Testis (tissue), 2 donors: ENCODE measurements at regions not wholly inside any gene's neighbourhood (a gene's known extent, or its start where the extent isn't known, plus 50 kb on each side); places are given as distances from the start of the nearest gene placed in this dataset.

ENCODE experiments used
- DNase-seq: peaks from one replicate; pipeline ENCODE4 v3.0.0-alpha.2; 2019
- H3K27ac ChIP-seq, 2 donors: fragments of 200-600 bp; sonication (generic); one replicate each; pipeline ENCODE4 v1.5.1; 2019
- H3K27me3 ChIP-seq: fragments of 200-600 bp; sonication (generic); one replicate; pipeline ENCODE4 v1.5.1; 2019
- H3K36me3 ChIP-seq: fragments of 200-600 bp; sonication (generic); one replicate; pipeline ENCODE4 v1.5.1; 2017; ENCODE audit warnings: low read depth; ENCODE audit errors: missing control alignments
- H3K4me1 ChIP-seq: fragments of 200-600 bp; sonication (generic); one replicate; pipeline ENCODE4 v1.5.1; 2019
- H3K4me3 ChIP-seq, 2 donors: fragments of 200-600 bp; sonication (generic); one replicate each; pipeline ENCODE4 v1.5.1; 2017 to 2019
- H3K9me3 ChIP-seq: fragments of 200-600 bp; sonication (generic); one replicate; pipeline ENCODE4 v1.5.1; 2017
- POLR2A ChIP-seq: fragments of 450-650 bp; IDR thresholded peaks from one replicate; pipeline ENCODE4 v1.6.1; 2017; ENCODE audit warnings: antibody characterized with exemption, mild to moderate bottlenecking, moderate library complexity
- WGBS, 2 donors: methylation state at CpG; one replicate each; pipeline ENCODE4 v1.1.5; 2018; 5-methylcytosine and 5-hydroxymethylcytosine counted together
- intact Hi-C: fragments of 100-400 bp; cut with DNase I; formaldehyde crosslinking; loops from one replicate; pipeline ENCODE4 v1.15.1; 2023; ENCODE audit warnings: low total_unique reads
- TF ChIP-seq, protein P1 (sequence below), 3 experiments: fragments of 450-650 bp in 2 of 3; fragments of 200-600 bp in 1 of 3; sonication (generic) in 1 of 3; IDR thresholded peaks; one replicate each; pipeline ENCODE4 v1.5.1; 2016 to 2019; ENCODE audit warnings: antibody characterized with exemption in 3 of 3, mild to moderate bottlenecking in 2 of 3, moderate library complexity in 1 of 3

DNA sequence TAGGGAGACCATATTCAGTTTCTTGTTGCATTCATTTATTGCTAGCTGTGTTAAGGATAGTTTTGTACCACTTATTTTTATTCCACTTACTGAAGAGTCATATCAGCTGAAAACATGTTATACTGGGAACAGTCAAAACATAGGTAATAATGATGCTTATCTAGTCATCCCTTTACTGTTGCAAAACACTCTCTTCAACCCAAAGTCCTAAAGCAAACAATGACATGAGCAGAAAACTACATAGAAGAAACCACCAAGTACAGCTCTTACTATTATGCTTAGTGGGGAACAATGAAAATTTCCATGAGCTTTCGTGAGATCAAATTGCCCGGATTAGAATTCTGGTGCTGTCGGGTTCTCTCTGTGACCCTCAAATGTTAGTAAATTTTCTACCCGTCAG, 681.4 kb downstream of the NR2F1-AS1 start:
- Histone ChIP-seq H3K9me3 (no peaks in the 10 kb centered on the region), H3K36me3 (no peaks in the 10 kb centered on the region), H3K27me3 (no peaks in the 10 kb centered on the region), H3K4me3 (no peak overlapping the region), H3K27ac (no peak overlapping the region), H3K4me1 (no peaks in the 10 kb centered on the region)
- no peak for DNase-seq
- TF ChIP-seq, protein P1, sequence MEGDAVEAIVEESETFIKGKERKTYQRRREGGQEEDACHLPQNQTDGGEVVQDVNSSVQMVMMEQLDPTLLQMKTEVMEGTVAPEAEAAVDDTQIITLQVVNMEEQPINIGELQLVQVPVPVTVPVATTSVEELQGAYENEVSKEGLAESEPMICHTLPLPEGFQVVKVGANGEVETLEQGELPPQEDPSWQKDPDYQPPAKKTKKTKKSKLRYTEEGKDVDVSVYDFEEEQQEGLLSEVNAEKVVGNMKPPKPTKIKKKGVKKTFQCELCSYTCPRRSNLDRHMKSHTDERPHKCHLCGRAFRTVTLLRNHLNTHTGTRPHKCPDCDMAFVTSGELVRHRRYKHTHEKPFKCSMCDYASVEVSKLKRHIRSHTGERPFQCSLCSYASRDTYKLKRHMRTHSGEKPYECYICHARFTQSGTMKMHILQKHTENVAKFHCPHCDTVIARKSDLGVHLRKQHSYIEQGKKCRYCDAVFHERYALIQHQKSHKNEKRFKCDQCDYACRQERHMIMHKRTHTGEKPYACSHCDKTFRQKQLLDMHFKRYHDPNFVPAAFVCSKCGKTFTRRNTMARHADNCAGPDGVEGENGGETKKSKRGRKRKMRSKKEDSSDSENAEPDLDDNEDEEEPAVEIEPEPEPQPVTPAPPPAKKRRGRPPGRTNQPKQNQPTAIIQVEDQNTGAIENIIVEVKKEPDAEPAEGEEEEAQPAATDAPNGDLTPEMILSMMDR (IDR thresholded peaks at IDR 0.05): no peak
- TF ChIP-seq POLR2A: no peak
- 65 to 79% methylated on average over 4 of the region's 4 CpGs for WGBS, 2 donors
- intact Hi-C loops: no loop called here

DNA sequence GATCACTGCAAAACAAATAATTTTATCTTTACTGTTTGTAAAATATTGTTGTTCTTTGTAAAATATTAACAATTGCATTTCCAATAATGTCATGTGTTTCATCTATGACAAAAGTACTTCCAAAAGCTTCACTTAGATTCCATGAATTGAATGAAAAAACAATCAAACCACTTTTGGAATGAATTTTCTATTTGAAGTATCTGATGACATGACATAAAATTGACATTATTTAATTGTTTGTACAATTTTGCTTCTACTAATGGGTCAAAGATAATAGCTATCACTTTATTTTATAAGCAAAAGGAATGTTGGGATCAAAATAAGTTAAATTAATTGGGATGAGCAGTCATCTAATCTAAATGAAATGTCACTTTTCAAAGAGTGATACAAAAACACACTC, 684.3 kb downstream of the NR2F1-AS1 start:
- H3K9me3 ChIP-seq: no peaks in the 10 kb centered on the region
- intact Hi-C loops: no loop called here
- H3K4me1 ChIP-seq: no peaks in the 10 kb centered on the region
- no peaks in the 10 kb centered on the region for H3K36me3 ChIP-seq
- no peak for DNase-seq
- H3K4me3 ChIP-seq: no peak overlapping the region
- no peak overlapping the region for H3K27ac ChIP-seq
- TF ChIP-seq, protein P1 (IDR thresholded peaks at IDR 0.05): no peak
- TF ChIP-seq POLR2A: no peak
- H3K27me3 ChIP-seq: no peaks in the 10 kb centered on the region

DNA sequence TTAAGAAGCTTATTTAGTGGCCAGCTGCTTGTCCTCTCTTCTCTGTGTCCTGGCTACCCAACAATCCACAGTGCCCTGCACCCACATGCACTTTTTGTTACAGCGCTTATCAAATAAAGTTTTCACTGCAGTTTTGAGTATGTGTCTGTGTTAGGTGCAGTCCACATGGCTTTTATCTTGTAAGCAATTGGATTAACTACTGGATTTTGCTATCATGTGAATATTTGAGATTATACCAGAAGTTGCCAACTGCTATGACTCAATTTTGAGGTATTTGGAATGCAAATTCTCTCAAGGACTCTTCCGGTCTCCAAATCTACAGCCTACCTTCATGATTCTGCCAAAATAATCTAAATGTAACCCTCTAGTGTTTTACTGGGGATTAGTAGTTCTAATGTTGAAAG, 690.2 kb downstream of the NR2F1-AS1 start:
- WGBS, 2 donors: 74 to 79% methylated on average over 2 of the region's 2 CpGs
- no peaks in the 10 kb centered on the region for H3K9me3 ChIP-seq
- intact Hi-C loops: no loop called here
- no peak overlapping the region for H3K27ac ChIP-seq
- DNase-seq: no peak
- H3K4me3 ChIP-seq: no peak overlapping the region
- H3K4me1 ChIP-seq: no peaks in the 10 kb centered on the region
- H3K36me3 ChIP-seq: no peaks in the 10 kb centered on the region
- H3K27me3 ChIP-seq: no peaks in the 10 kb centered on the region
- TF ChIP-seq, protein P1 (IDR thresholded peaks at IDR 0.05): no peak
- TF ChIP-seq POLR2A: no peak

DNA sequence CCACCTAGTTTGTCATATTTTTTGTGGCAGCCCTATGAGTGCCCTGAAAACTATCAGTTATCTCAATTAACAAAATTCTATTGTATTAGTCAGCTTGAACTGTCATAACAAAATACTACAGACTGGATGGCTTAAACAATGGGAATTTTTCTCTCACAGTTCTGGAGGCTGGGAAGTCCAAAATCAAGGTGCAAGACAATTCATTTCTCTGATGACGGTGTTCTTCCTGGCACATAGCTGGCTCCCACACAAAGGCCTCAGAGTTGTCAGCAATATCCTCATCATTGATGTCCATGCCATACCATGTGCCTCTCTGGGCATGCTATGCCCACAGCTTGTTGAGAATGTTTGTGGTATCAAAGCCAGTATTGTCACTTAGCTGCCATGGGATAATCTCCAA, 691.9 kb downstream of the NR2F1-AS1 start:
- intact Hi-C loops: no loop called here
- Histone ChIP-seq H3K36me3 (no peaks in the 10 kb centered on the region), H3K27me3 (no peaks in the 10 kb centered on the region), H3K27ac (no peak overlapping the region), H3K9me3 (no peaks in the 10 kb centered on the region), H3K4me1 (no peaks in the 10 kb centered on the region), H3K4me3 (no peak overlapping the region)
- TF ChIP-seq POLR2A: no peak
- DNase-seq: no peak
- 92 to 100% methylated on average over 1 of the region's 1 CpG for WGBS, 2 donors

DNA sequence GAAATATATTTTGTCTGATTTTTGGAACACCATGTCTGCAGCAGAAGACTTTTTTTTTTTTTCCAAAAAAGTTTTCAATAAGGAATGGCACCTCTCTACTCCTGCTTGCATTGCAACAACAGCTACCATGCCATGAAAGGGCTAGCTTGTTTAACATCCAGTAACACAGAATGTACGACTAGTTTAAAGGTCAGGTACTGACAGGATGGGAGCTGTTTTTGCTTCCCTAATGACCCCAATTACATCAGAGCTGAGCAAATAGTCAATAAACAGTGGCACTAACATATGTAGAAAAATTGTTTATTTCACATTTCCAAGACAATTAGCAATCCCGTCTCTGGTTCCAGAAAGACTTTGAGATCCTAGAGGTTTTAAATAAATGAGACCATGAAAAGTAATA, 693.8 kb downstream of the NR2F1-AS1 start:
- no peaks in the 10 kb centered on the region for H3K27me3 ChIP-seq
- TF ChIP-seq, protein P1 (IDR thresholded peaks at IDR 0.05): no peak
- no peak for TF ChIP-seq POLR2A
- no peak overlapping the region for H3K4me3 ChIP-seq
- no peaks in the 10 kb centered on the region for H3K4me1 ChIP-seq
- DNase-seq: no peak
- no peaks in the 10 kb centered on the region for H3K36me3 ChIP-seq
- H3K9me3 ChIP-seq: no peaks in the 10 kb centered on the region
- H3K27ac ChIP-seq: no peak overlapping the region
- intact Hi-C loops: no loop called here
- WGBS, 2 donors: 55 to 61% methylated on average over 2 of the region's 2 CpGs
